Ishikawa (cell line): ENCODE measurements at regions not wholly inside any gene's neighbourhood (a gene's known extent, or its start where the extent isn't known, plus 50 kb on each side); places are given as distances from the start of the nearest gene placed in this dataset.

Experiments used
- CEBPB ChIP-seq: IDR thresholded peaks from 2 replicates; pipeline ENCODE4 v1.6.1; 2012
- CREB1 ChIP-seq: IDR thresholded peaks from 2 replicates; pipeline ENCODE4 v1.6.1; 2012; ENCODE audit warnings: low read depth
- EGR1 ChIP-seq: IDR thresholded peaks from 2 replicates; pipeline ENCODE4 v1.6.1; 2012
- EP300 ChIP-seq: IDR thresholded peaks from 2 replicates; pipeline ENCODE4 v1.6.1; 2012; ENCODE audit warnings: borderline replicate concordance
- FOXM1 ChIP-seq: IDR thresholded peaks from 2 replicates; pipeline ENCODE4 v1.6.1; 2012; ENCODE audit warnings: low read depth, borderline replicate concordance
- NFIC ChIP-seq: IDR thresholded peaks from 2 replicates; pipeline ENCODE4 v1.6.1; 2012
- RAD21 ChIP-seq: IDR thresholded peaks from 2 replicates; pipeline ENCODE4 v1.6.1; 2012; ENCODE audit warnings: low read depth
- TAF1 ChIP-seq: IDR thresholded peaks from 2 replicates; pipeline ENCODE4 v1.6.1; 2012; ENCODE audit warnings: low read depth, mild to moderate bottlenecking
- TCF12 ChIP-seq: IDR thresholded peaks from 2 replicates; pipeline ENCODE4 v1.6.1; 2012; ENCODE audit warnings: low read depth
- TEAD4 ChIP-seq: IDR thresholded peaks from 2 replicates; pipeline ENCODE4 v1.6.1; 2012
- YY1 ChIP-seq: IDR thresholded peaks from 2 replicates; pipeline ENCODE4 v1.6.1; 2012; ENCODE audit warnings: low read depth
- ZBTB7A ChIP-seq: IDR thresholded peaks from 2 replicates; pipeline ENCODE4 v1.6.1; 2012; ENCODE audit warnings: low read depth
- TF ChIP-seq, protein P1 (sequence below): IDR thresholded peaks from 2 replicates; pipeline ENCODE4 v1.6.1; 2012
- TF ChIP-seq, protein P2 (sequence below): IDR thresholded peaks from 2 replicates; pipeline ENCODE4 v1.6.1; 2012
- TF ChIP-seq, protein P3 (sequence below): IDR thresholded peaks from 2 replicates; pipeline ENCODE4 v1.6.1; 2012; ENCODE audit warnings: low read depth, mild to moderate bottlenecking

DNA sequence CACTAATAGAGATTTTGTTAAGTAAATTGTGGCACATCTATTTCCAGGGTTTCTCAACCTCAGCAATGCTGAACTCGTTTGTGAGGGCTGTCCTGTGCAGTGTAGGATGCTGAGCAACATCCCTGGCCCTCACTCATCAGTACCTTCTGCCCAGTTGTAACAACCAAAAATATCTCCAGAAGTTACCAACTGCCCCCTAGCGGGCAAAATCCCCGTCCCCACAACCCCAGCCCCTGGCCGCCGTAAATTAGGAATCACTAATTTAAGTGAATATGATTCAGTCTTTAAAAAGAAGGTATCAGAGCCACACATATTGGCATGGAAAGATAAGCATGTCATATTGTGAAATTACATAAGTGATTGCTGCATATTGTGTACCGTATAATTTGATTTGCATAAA is 123.4 kb downstream of the ASB9 start:
- TF ChIP-seq RAD21: peak; percentile 25; the same call in 1 of the 2 replicates
- TF ChIP-seq, protein P1, sequence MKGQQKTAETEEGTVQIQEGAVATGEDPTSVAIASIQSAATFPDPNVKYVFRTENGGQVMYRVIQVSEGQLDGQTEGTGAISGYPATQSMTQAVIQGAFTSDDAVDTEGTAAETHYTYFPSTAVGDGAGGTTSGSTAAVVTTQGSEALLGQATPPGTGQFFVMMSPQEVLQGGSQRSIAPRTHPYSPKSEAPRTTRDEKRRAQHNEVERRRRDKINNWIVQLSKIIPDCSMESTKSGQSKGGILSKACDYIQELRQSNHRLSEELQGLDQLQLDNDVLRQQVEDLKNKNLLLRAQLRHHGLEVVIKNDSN: no peak

DNA sequence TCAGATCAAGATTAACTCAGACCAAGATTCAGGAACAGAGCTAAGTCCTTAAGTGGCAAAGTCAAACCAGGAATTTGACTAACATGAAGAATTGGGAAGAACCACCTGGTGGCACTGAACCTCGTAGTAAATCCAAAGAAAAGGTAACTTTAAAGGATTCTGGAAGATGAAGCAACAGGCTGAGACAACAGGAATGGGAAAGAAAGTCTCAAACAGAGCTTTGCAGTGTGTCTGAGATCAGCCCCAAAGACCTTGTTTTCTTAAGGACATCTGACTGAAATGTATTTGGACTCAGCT is 126.1 kb downstream of the ASB9 start:
- TF ChIP-seq ZBTB7A: no peak
- no peak for TF ChIP-seq FOXM1
- no peak for TF ChIP-seq TAF1

DNA sequence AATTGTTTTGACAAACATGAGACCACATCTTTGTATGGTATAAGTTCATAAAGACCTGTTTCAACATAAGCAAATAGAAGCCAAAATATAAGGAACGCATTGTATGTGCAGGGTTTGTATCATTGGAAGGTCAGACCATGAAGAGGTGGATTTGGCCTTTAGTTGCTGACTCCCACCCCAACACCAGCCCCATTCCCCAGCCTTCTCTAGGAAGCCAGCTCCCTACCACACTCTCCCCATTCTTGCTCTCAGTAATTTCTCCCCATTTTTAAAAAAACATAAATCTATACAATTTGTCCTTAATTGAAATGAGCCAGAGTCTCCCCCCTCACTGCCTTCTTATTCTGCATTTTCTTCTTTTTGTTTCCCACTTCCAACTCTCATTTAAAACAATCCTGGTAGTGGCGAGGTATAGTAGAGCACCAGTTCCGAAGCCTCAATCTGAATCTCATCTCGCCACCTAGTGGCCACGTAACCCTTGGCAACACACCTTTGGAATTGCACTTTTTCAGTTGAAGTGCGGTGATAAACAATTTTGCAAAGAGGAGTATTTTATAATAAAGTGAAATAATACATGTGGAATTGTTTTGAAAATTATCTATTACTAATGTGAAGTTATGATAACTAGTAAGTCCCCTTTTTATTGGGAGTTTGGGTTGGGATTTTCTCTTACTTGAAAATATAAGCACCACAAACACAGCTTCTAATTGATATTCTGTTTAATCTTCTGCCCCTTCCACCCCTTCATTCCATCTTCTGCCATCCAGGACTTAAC is 126.6 kb downstream of the ASB9 start:
- TF ChIP-seq ZBTB7A (no peak), RAD21 (peak; percentile 68), TAF1 (no peak), TCF12 (no peak), CEBPB (no peak)

DNA sequence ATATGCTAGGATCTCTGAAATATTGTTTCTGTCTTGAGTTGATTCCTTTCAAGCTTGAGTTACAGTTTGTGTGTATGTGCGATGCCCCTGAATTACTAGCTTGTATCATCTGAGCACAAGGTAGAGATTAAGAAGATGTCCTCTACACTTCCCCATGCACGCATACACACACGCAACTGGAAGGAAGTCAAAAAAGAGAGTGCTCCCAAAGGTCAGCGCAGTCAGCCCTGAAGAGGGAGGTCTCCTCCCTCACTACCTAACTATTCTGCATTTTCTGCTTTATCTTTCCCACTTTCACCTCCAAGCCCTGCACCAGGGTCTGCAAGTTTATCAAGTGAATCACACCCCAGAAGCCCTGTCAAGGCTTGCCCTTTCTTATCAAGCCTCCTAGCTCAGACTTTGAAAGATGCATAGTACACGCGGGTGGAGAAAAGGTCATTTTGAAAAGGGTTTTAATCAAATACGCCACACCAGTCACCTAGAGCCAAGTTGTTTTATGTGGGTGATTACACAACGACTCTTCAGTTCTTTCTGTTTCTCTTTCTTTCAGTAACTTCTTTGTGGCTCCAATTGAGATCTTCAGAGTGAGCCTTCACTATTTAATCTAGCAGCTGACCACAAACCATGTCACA is 127.7 kb downstream of the ASB9 start:
- TF ChIP-seq, protein P2, sequence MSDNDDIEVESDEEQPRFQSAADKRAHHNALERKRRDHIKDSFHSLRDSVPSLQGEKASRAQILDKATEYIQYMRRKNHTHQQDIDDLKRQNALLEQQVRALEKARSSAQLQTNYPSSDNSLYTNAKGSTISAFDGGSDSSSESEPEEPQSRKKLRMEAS: no peak
- TF ChIP-seq TCF12 (no peak), RAD21 (no peak), FOXM1 (no peak), TEAD4 (no peak), CEBPB (no peak), ZBTB7A (no peak), TAF1 (no peak), YY1 (no peak), EP300 (no peak), CREB1 (no peak), NFIC (no peak), EGR1 (no peak)
- TF ChIP-seq, protein P3, sequence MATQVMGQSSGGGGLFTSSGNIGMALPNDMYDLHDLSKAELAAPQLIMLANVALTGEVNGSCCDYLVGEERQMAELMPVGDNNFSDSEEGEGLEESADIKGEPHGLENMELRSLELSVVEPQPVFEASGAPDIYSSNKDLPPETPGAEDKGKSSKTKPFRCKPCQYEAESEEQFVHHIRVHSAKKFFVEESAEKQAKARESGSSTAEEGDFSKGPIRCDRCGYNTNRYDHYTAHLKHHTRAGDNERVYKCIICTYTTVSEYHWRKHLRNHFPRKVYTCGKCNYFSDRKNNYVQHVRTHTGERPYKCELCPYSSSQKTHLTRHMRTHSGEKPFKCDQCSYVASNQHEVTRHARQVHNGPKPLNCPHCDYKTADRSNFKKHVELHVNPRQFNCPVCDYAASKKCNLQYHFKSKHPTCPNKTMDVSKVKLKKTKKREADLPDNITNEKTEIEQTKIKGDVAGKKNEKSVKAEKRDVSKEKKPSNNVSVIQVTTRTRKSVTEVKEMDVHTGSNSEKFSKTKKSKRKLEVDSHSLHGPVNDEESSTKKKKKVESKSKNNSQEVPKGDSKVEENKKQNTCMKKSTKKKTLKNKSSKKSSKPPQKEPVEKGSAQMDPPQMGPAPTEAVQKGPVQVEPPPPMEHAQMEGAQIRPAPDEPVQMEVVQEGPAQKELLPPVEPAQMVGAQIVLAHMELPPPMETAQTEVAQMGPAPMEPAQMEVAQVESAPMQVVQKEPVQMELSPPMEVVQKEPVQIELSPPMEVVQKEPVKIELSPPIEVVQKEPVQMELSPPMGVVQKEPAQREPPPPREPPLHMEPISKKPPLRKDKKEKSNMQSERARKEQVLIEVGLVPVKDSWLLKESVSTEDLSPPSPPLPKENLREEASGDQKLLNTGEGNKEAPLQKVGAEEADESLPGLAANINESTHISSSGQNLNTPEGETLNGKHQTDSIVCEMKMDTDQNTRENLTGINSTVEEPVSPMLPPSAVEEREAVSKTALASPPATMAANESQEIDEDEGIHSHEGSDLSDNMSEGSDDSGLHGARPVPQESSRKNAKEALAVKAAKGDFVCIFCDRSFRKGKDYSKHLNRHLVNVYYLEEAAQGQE: no peak
- TF ChIP-seq, protein P1: no peak

DNA sequence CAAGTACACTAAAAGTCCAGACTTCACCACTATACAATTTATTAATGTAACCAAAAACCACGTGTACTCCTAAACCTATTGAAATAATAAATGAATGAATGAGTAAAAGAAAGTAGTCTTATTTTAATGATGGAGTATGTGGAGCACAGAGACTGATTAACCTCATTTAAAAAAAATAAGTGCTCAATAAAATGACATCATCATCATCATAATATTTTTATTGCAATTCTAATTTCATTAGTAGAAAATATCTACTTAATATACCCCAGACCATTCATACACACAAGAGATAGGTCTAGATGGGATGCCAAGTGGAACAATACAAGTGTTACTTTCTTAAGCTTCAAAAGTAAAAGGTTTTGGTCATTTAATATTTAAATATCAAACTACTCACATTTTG is 133.1 kb downstream of the ASB9 start:
- TF ChIP-seq NFIC (no peak), EGR1 (no peak), FOXM1 (no peak), TAF1 (no peak), TCF12 (no peak), CREB1 (no peak), TEAD4 (no peak), RAD21 (no peak), EP300 (no peak)
- TF ChIP-seq, protein P1: no peak
- TF ChIP-seq, protein P2: no peak

DNA sequence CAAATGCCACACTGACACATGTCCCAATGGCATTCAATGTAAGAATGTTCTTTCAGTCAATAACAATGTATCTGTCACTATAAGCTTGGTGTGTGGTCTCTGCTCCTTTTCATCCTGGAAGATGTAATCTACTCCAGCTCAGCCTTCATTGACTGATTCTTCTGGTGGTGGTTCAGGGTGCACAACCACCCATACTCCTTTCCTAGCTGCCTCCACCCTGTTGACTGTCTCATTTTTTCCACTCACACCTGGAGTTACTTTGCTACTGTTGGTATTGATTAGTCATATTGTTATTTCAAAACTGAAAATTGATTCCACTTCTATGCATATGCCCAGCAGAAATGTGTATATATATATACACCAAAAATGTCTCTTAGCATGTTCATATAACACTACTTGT is 140.5 kb downstream of the ASB9 start:
- TF ChIP-seq RAD21: no peak
- TF ChIP-seq, protein P2: no peak
- TF ChIP-seq, protein P1: no peak
- TF ChIP-seq FOXM1: no peak
- no peak for TF ChIP-seq TCF12
- TF ChIP-seq TAF1: no peak
- TF ChIP-seq TEAD4: no peak
- no peak for TF ChIP-seq EP300
- no peak for TF ChIP-seq CREB1
- no peak for TF ChIP-seq ZBTB7A
- no peak for TF ChIP-seq NFIC
- no peak for TF ChIP-seq CEBPB

DNA sequence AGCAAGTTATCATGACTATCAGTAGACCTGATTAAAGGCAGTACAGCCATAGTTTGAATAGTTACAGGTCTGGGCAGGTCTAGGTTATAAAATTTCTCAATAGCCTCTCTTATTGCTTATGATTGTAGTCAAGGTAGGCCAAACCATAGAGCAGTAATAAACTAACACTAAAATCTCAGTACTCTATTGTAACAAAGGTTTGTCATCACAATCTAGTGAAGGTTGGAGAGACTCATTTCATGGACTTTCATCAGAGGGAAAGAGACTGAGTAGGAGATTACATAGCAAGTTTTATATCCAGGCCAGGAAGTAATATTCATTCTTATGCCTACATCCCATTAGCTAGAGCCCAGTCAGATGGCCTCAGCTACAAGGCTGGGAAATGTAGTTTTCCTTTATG is 141.0 kb downstream of the ASB9 start:
- no peak for TF ChIP-seq FOXM1
- no peak for TF ChIP-seq TEAD4
